ENCODE measurements at regions not wholly inside any gene's neighbourhood (a gene's known extent, or its start where the extent isn't known, plus 50 kb on each side); places are given as distances from the start of the nearest gene placed in this dataset.

GRCh38 chr11:119780222-119780953 is 51.4 kb upstream of the NECTIN1 start:
- Histone ChIP-seq H3K4me1 (ENCODE audit: insufficient read depth, low read length) (no peaks in the 10 kb centered on the region), H3K4me3 (replicated peaks in 1 of 3; ENCODE audit: insufficient read depth in 1 of 3, low read depth in 2 of 3, low read length in 3 of 3) (no peak overlapping the region), H2AFZ (ENCODE audit: low read length) (no peak overlapping the region), H3K9me3 (ENCODE audit: low read length) (no peaks in the 10 kb centered on the region), H3K9ac (ENCODE audit: insufficient read depth, low read depth, low read length) (no peak overlapping the region), H3K36me3 (replicated peaks in 1 of 2; ENCODE audit: control insufficient read depth in 1 of 2, insufficient read depth in 2 of 2, low read length in 2 of 2) (no peaks in the 10 kb centered on the region), H4K20me1 (ENCODE audit: insufficient read depth, low read length) (0 out of 2 replicates have a peak, but pooled peaks cover 3% of the 10 kb centered on the region), H3K4me2 (ENCODE audit: low read depth, low read length) (no peak overlapping the region), H3K79me2 (ENCODE audit: insufficient read depth, low read length) (no peaks in the 10 kb centered on the region), H3K27ac (ENCODE audit: extremely low read length, insufficient read depth, low read length) (no peak overlapping the region), H3K27me3 (ENCODE audit: control insufficient read depth in 1 of 2, insufficient read depth in 2 of 2, low read length in 2 of 2) (peaks cover 7 to 76% of the 10 kb centered on the region in 2 experiments)
- WGBS (ENCODE audit: low lambda C conversion rate) = 4% methylated on average over 2 of the region's 2 CpGs
- TF ChIP-seq, protein P1, sequence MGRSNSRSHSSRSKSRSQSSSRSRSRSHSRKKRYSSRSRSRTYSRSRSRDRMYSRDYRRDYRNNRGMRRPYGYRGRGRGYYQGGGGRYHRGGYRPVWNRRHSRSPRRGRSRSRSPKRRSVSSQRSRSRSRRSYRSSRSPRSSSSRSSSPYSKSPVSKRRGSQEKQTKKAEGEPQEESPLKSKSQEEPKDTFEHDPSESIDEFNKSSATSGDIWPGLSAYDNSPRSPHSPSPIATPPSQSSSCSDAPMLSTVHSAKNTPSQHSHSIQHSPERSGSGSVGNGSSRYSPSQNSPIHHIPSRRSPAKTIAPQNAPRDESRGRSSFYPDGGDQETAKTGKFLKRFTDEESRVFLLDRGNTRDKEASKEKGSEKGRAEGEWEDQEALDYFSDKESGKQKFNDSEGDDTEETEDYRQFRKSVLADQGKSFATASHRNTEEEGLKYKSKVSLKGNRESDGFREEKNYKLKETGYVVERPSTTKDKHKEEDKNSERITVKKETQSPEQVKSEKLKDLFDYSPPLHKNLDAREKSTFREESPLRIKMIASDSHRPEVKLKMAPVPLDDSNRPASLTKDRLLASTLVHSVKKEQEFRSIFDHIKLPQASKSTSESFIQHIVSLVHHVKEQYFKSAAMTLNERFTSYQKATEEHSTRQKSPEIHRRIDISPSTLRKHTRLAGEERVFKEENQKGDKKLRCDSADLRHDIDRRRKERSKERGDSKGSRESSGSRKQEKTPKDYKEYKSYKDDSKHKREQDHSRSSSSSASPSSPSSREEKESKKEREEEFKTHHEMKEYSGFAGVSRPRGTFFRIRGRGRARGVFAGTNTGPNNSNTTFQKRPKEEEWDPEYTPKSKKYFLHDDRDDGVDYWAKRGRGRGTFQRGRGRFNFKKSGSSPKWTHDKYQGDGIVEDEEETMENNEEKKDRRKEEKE (IDR thresholded peaks at IDR 0.05) = no peak
- DNase-seq (ENCODE audit: low spot score) (no peak), ATAC-seq (no peak), FAIRE-seq (no peak)
- ChIA-PET CTCF (ENCODE audit: low intra/inter-chr PET ratio, low total read pairs) (no interaction called here), POLR2A (no interaction called here)
- no TSS peak for BruUV-seq (replicated peaks)
- intact Hi-C loops (cut with micrococcal nuclease; ENCODE audit: unreplicated experiment) (no loop called here), in situ Hi-C loops (cut with HindIII; ENCODE audit: extremely low pct_ligation_motif_present, low pct_unique_long_range_greater_than_20kb) (no loop called here)

- Histone ChIP-seq H3K36me3 (replicated peaks in 1 of 2; ENCODE audit: control insufficient read depth in 1 of 2, insufficient read depth in 2 of 2, low read length in 2 of 2) (no peaks in the 10 kb centered on the region), H3K4me3 (replicated peaks in 1 of 3; ENCODE audit: insufficient read depth in 1 of 3, low read depth in 2 of 3, low read length in 3 of 3) (no peak overlapping the region), H3K9ac (ENCODE audit: insufficient read depth, low read depth, low read length) (no peak overlapping the region), H3K27ac (ENCODE audit: extremely low read length, insufficient read depth, low read length) (no peak overlapping the region), H3K9me3 (ENCODE audit: low read length) (no peaks in the 10 kb centered on the region), H2AFZ (ENCODE audit: low read length) (no peak overlapping the region), H3K27me3 (ENCODE audit: control insufficient read depth in 1 of 2, insufficient read depth in 2 of 2, low read length in 2 of 2) (peaks cover 7 to 72% of the 10 kb centered on the region in 2 experiments), H3K4me2 (ENCODE audit: low read depth, low read length) (no peak overlapping the region), H4K20me1 (ENCODE audit: insufficient read depth, low read length) (0 out of 2 replicates have a peak, but pooled peaks cover 3% of the 10 kb centered on the region), H3K79me2 (ENCODE audit: insufficient read depth, low read length) (no peaks in the 10 kb centered on the region), H3K4me1 (ENCODE audit: insufficient read depth, low read length) (no peaks in the 10 kb centered on the region)
- in situ Hi-C loops (cut with HindIII; ENCODE audit: extremely low pct_ligation_motif_present, low pct_unique_long_range_greater_than_20kb) (no loop called here), intact Hi-C loops (cut with micrococcal nuclease; ENCODE audit: unreplicated experiment) (no loop called here)
- CTCF ChIA-PET (ENCODE audit: low intra/inter-chr PET ratio, low total read pairs) = no interaction called here
- BruUV-seq (replicated peaks) = no TSS peak
- POLR2A ChIA-PET = no interaction called here
- WGBS (ENCODE audit: low lambda C conversion rate) = 19% methylated on average over 4 of the region's 22 CpGs
- FAIRE-seq (no peak), DNase-seq (ENCODE audit: low spot score) (no peak), ATAC-seq (no peak)
- TF ChIP-seq ZNF251 (CRISPR knock-in tag; IDR thresholded peaks at IDR 0.05) (no peak), KLF9 (CRISPR knock-in tag; IDR thresholded peaks at IDR 0.05; ENCODE audit: low read depth) (no peak), TOE1 (CRISPR knock-in tag; IDR thresholded peaks at IDR 0.05) (no peak), ZBTB33 (CRISPR knock-in tag; IDR thresholded peaks at IDR 0.05) (no peak)
- TF ChIP-seq, protein P2, sequence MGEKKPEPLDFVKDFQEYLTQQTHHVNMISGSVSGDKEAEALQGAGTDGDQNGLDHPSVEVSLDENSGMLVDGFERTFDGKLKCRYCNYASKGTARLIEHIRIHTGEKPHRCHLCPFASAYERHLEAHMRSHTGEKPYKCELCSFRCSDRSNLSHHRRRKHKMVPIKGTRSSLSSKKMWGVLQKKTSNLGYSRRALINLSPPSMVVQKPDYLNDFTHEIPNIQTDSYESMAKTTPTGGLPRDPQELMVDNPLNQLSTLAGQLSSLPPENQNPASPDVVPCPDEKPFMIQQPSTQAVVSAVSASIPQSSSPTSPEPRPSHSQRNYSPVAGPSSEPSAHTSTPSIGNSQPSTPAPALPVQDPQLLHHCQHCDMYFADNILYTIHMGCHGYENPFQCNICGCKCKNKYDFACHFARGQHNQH (CRISPR knock-in tag; IDR thresholded peaks at IDR 0.05) = no peak
These were observed 50.4 kb upstream of the NECTIN1 start for GRCh38 chr11:119779195-119780071.

All from HepG2 (cell line).